ENCODE measurements at regions not wholly inside any gene's neighbourhood (a gene's known extent, or its start where the extent isn't known, plus 50 kb on each side); places are given as distances from the start of the nearest gene placed in this dataset.
A peak's percentile ranks its signal among the peaks of the same experiment; 100 is the strongest.
"Not testable (repeated sequence)": the region's sequence is repeated elsewhere in the genome, so short reads cannot be mapped to it uniquely, and the experiment has no call there.

- DNase-seq (ENCODE audit: low read depth in 2 of 2): no peak
Observed at GRCh38 chr21:25487046-25487594, 120.2 kb downstream of the MRPL39 start.

- no peak for DNase-seq (ENCODE audit: low read depth in 2 of 2)
Observed at GRCh38 chr21:25485914-25486313, 121.4 kb downstream of the MRPL39 start.

GRCh38 chr21:25467896-25468295 is 139.4 kb downstream of the MRPL39 start:
- DNase-seq (ENCODE audit: low read depth in 2 of 2): no peak

- not testable (repeated sequence) for DNase-seq (ENCODE audit: low read depth in 2 of 2)
Observed at GRCh38 chr21:25467071-25467470, 140.2 kb downstream of the MRPL39 start.

GRCh38 chr21:25466470-25466869 is 140.8 kb downstream of the MRPL39 start:
- DNase-seq (ENCODE audit: low read depth in 2 of 2): no peak

- no peak for DNase-seq (ENCODE audit: low read depth in 2 of 2)
Observed at GRCh38 chr21:25465263-25465662, 142.0 kb downstream of the MRPL39 start.

GRCh38 chr21:25464275-25464674 is 143.0 kb downstream of the MRPL39 start:
- DNase-seq (ENCODE audit: low read depth in 2 of 2): no peak

GRCh38 chr21:25462517-25462971 is 144.7 kb downstream of the MRPL39 start:
- no peak for DNase-seq (ENCODE audit: low read depth in 2 of 2)

GRCh38 chr21:25461725-25462124 is 145.6 kb downstream of the MRPL39 start:
- DNase-seq (ENCODE audit: low read depth in 2 of 2): peak in 1 of 2 donors; percentile 17

- no peak for DNase-seq (ENCODE audit: low read depth in 2 of 2)
Observed at GRCh38 chr21:25459993-25460392, 147.3 kb downstream of the MRPL39 start.

- no peak for DNase-seq (ENCODE audit: low read depth in 2 of 2)
Observed at GRCh38 chr21:25459365-25459764, 147.9 kb downstream of the MRPL39 start.

- no peak for DNase-seq (ENCODE audit: low read depth in 2 of 2)
Observed at GRCh38 chr21:25458484-25458883, 148.8 kb downstream of the MRPL39 start.

- DNase-seq (ENCODE audit: low read depth in 2 of 2): no peak
Observed at GRCh38 chr21:25457946-25458345, 149.3 kb downstream of the MRPL39 start.

GRCh38 chr21:25457411-25457810 is 149.9 kb downstream of the MRPL39 start:
- peak; percentile 5 to 17 for DNase-seq (ENCODE audit: low read depth in 2 of 2)

- no peak for DNase-seq (ENCODE audit: low read depth in 2 of 2)
Observed at GRCh38 chr21:25456672-25457071, 150.6 kb downstream of the MRPL39 start.

GRCh38 chr21:25453524-25453923 is 153.8 kb downstream of the MRPL39 start:
- DNase-seq (ENCODE audit: low read depth in 2 of 2): no peak

GRCh38 chr21:25449950-25450349 is 157.3 kb downstream of the MRPL39 start:
- DNase-seq (ENCODE audit: low read depth in 2 of 2): no peak

- no peak for DNase-seq (ENCODE audit: low read depth in 2 of 2)
Observed at GRCh38 chr21:25441835-25442234, 165.4 kb downstream of the MRPL39 start.

GRCh38 chr21:25437465-25437864 is 169.8 kb downstream of the MRPL39 start:
- not testable (repeated sequence) for DNase-seq (ENCODE audit: low read depth in 2 of 2)

GRCh38 chr21:25428537-25428936 is 178.7 kb downstream of the MRPL39 start:
- DNase-seq (ENCODE audit: low read depth in 2 of 2): no peak

- DNase-seq (ENCODE audit: low read depth in 2 of 2): no peak
Observed at GRCh38 chr21:25427828-25428227, 179.5 kb downstream of the MRPL39 start.

GRCh38 chr21:25426580-25426979 is 180.7 kb downstream of the MRPL39 start:
- DNase-seq (ENCODE audit: low read depth in 2 of 2): no peak

- no peak for DNase-seq (ENCODE audit: low read depth in 2 of 2)
Observed at GRCh38 chr21:25425156-25425555, 182.1 kb downstream of the MRPL39 start.

GRCh38 chr21:25424634-25425033 is 182.6 kb downstream of the MRPL39 start:
- no peak for DNase-seq (ENCODE audit: low read depth in 2 of 2)
